Activated CD8-positive, alpha-beta memory T cell treated with anti-CD3 and anti-CD28 coated beads, Interleukin-2, amount 50 U/mL, for 48 hours (primary cell): ENCODE measurements at regions not wholly inside any gene's neighbourhood (a gene's known extent, or its start where the extent isn't known, plus 50 kb on each side); places are given as distances from the start of the nearest gene placed in this dataset.

Experiments used
- DNase-seq: peaks from one replicate; pipeline ENCODE4 v3.0.0-alpha.2; 2020

GRCh38 chr11:62026739-62027370 lies 59.4 kb upstream of the FTH1 start:
- no peak for DNase-seq

- DNase-seq, result peak; percentile 68
Measured at GRCh38 chr11:62025487-62026105, 58.2 kb upstream of the FTH1 start.

GRCh38 chr11:62024936-62025486 lies 57.6 kb upstream of the FTH1 start:
- no peak for DNase-seq

- no peak for DNase-seq
Measured at GRCh38 chr11:62022211-62022610, 54.8 kb upstream of the FTH1 start.

GRCh38 chr11:62020661-62021060 lies 53.2 kb upstream of the FTH1 start:
- DNase-seq, result no peak

- DNase-seq, result no peak
Measured at GRCh38 chr11:62018981-62019664, 51.7 kb upstream of the FTH1 start.

GRCh38 chr11:62017878-62018655 lies 50.6 kb upstream of the FTH1 start:
- no peak for DNase-seq
